Common myeloid progenitor, CD34-positive (primary cell): ENCODE measurements at regions not wholly inside any gene's neighbourhood (a gene's known extent, or its start where the extent isn't known, plus 50 kb on each side); places are given as distances from the start of the nearest gene placed in this dataset.

Experiments
- CTCF ChIA-PET: fragments of 350-600 bp; sonication (Branson Sonifier 250); formaldehyde crosslinking; loops from one replicate; lab custom pipeline; 2021; ENCODE audit warnings: antibody characterized with exemption; lab: Charles Lee
- POLR2A ChIA-PET: fragments of 350-600 bp; sonication (Branson Sonifier 250); formaldehyde crosslinking; loops from one replicate; lab custom pipeline; 2021; ENCODE audit warnings: antibody characterized with exemption; lab: Charles Lee
- DNase-seq, 3 donors: peaks; one replicate each; pipeline versions ENCODE4 v3.0.0 to v3.0.0-alpha.2; 2013
- H3K27ac ChIP-seq, 2 experiments: 1 replicate in 1 of 2; 2 replicates in 1 of 2; pipeline ENCODE4 v1.7.0; 2013; ENCODE audit warnings: inconsistent platforms in 2 of 2, low read length in 2 of 2, mild to moderate bottlenecking in 2 of 2, low read depth in 1 of 2, moderate library complexity in 1 of 2; ENCODE audit not compliant: severe bottlenecking in 2 of 2, insufficient read depth in 1 of 2, poor library complexity in 1 of 2
- H3K27me3 ChIP-seq, 5 experiments: replicated peaks in 2 of 5; 1 replicate in 3 of 5; 2 replicates in 2 of 5; pipeline versions ENCODE4 v1.6.1 to v1.7.0; 2013; ENCODE audit warnings: low read length in 4 of 5, mild to moderate bottlenecking in 2 of 5, moderate library complexity in 2 of 5, inconsistent platforms in 1 of 5; ENCODE audit not compliant: insufficient read depth in 5 of 5, control insufficient read depth in 4 of 5
- H3K36me3 ChIP-seq, 4 experiments: 1 replicate in 2 of 4; 2 replicates in 2 of 4; pipeline versions ENCODE4 v1.6.1 to v1.7.0; 2013; ENCODE audit warnings: low read length in 3 of 4, control low read depth in 1 of 4, mild to moderate bottlenecking in 1 of 4; ENCODE audit not compliant: control insufficient read depth in 4 of 4, insufficient read depth in 4 of 4
- H3K4me1 ChIP-seq, 4 experiments: 1 replicate in 3 of 4; 2 replicates in 1 of 4; pipeline versions ENCODE4 v1.6.1 to v1.7.1; 2013; ENCODE audit warnings: low read length in 3 of 4, mild to moderate bottlenecking in 3 of 4, control low read depth in 1 of 4, inconsistent platforms in 1 of 4, moderate library complexity in 1 of 4; ENCODE audit not compliant: control insufficient read depth in 4 of 4, insufficient read depth in 4 of 4; ENCODE audit errors: control extremely low read depth in 1 of 4
- H3K4me3 ChIP-seq, 7 experiments: 1 replicate in 4 of 7; 2 replicates in 3 of 7; pipeline versions ENCODE4 v1.5.1 to v1.7.0; 2013; ENCODE audit warnings: mild to moderate bottlenecking in 7 of 7, low read length in 6 of 7, moderate library complexity in 6 of 7, inconsistent platforms in 2 of 7, low read depth in 2 of 7, control low read depth in 1 of 7; ENCODE audit not compliant: insufficient read depth in 4 of 7, control insufficient read depth in 1 of 7; ENCODE audit errors: extremely low read depth in 1 of 7
- H3K9me3 ChIP-seq, 5 experiments: 1 replicate in 4 of 5; 2 replicates in 1 of 5; pipeline versions ENCODE4 v1.6.1 to v1.7.1; 2013; ENCODE audit warnings: low read length in 4 of 5, mild to moderate bottlenecking in 2 of 5, inconsistent platforms in 1 of 5, low read depth in 1 of 5, moderate library complexity in 1 of 5; ENCODE audit not compliant: control insufficient read depth in 4 of 5, insufficient read depth in 2 of 5; ENCODE audit errors: control extremely low read depth in 1 of 5
- WGBS: methylation state at CpG from one replicate; pipeline ENCODE4 v1.1.5; 2013; ENCODE audit not compliant: insufficient coverage; 5-methylcytosine and 5-hydroxymethylcytosine counted together

GRCh38 chr6:69593706-69594105, 203.1 kb downstream of the LMBRD1 start:
- Histone ChIP-seq H3K27ac (no peak overlapping the region), H3K36me3 (no peaks in the 10 kb centered on the region), H3K4me3 (no peak overlapping the region), H3K4me1 (no peaks in the 10 kb centered on the region), H3K27me3 (peaks cover 0 to 4% (median 0%) of the 10 kb centered on the region in 5 experiments), H3K9me3 (no peaks in the 10 kb centered on the region)
- DNase-seq = no peak
- no CpG with 5 or more reads among the region's 4 CpGs for WGBS
- ChIA-PET POLR2A (no interaction called here), CTCF (no interaction called here)

GRCh38 chr6:69589626-69590025, 207.2 kb downstream of the LMBRD1 start:
- Histone ChIP-seq H3K4me3 (no peak overlapping the region), H3K27me3 (peaks cover 0 to 4% (median 0%) of the 10 kb centered on the region in 5 experiments), H3K4me1 (peaks cover 7 to 15% (median 9%) of the 10 kb centered on the region in 4 experiments), H3K9me3 (no peaks in the 10 kb centered on the region), H3K27ac (no peak overlapping the region), H3K36me3 (no peaks in the 10 kb centered on the region)
- POLR2A ChIA-PET = no interaction called here
- no peak for DNase-seq
- CTCF ChIA-PET = interaction anchor here (1.6 kb wide), 1 partner anchor 11 kb away, joined by 3 read pairs; no protein-coding TSS in a partner anchor

GRCh38 chr6:69584913-69585729, 211.7 kb downstream of the LMBRD1 start:
- H3K4me3 ChIP-seq = peak overlapping the region in 1 of 7 experiments; percentile 11
- H3K36me3 ChIP-seq = no peaks in the 10 kb centered on the region
- H3K27me3 ChIP-seq = peaks cover 0 to 2% (median 0%) of the 10 kb centered on the region in 5 experiments
- DNase-seq = peak; percentile 40 to 83 (median 83)
- 45% methylated on average over 2 of the region's 9 CpGs for WGBS
- no peaks in the 10 kb centered on the region for H3K9me3 ChIP-seq
- ChIA-PET POLR2A (no interaction called here), CTCF (no interaction called here)
- H3K27ac ChIP-seq = no peak overlapping the region
- H3K4me1 ChIP-seq = peaks cover 11 to 20% (median 12%) of the 10 kb centered on the region in 4 experiments

- H3K9me3 ChIP-seq = no peaks in the 10 kb centered on the region
- no peak overlapping the region for H3K4me3 ChIP-seq
- WGBS = 100% methylated on average over 1 of the region's 2 CpGs
- H3K36me3 ChIP-seq = no peaks in the 10 kb centered on the region
- peaks cover 0 to 2% (median 0%) of the 10 kb centered on the region in 5 experiments for H3K27me3 ChIP-seq
- POLR2A ChIA-PET = no interaction called here
- H3K4me1 ChIP-seq = peaks cover 11 to 20% (median 12%) of the 10 kb centered on the region in 4 experiments
- H3K27ac ChIP-seq = no peak overlapping the region
- no peak for DNase-seq
- CTCF ChIA-PET = no interaction called here
Measured at GRCh38 chr6:69584536-69584912, 212.3 kb downstream of the LMBRD1 start.

- H3K4me3 ChIP-seq = no peak overlapping the region
- H3K4me1 ChIP-seq = peaks cover 11 to 20% (median 12%) of the 10 kb centered on the region in 4 experiments
- H3K27ac ChIP-seq = no peak overlapping the region
- 100% methylated on average over 2 of the region's 4 CpGs for WGBS
- H3K9me3 ChIP-seq = no peaks in the 10 kb centered on the region
- POLR2A ChIA-PET = no interaction called here
- CTCF ChIA-PET = no interaction called here
- no peak for DNase-seq
- H3K27me3 ChIP-seq = peaks cover 0 to 2% (median 0%) of the 10 kb centered on the region in 5 experiments
- H3K36me3 ChIP-seq = no peaks in the 10 kb centered on the region
Measured at GRCh38 chr6:69581581-69581980, 215.2 kb downstream of the LMBRD1 start.

GRCh38 chr6:69580706-69581105, 216.1 kb downstream of the LMBRD1 start:
- Histone ChIP-seq H3K36me3 (no peaks in the 10 kb centered on the region), H3K27me3 (peaks cover 0 to 2% (median 0%) of the 10 kb centered on the region in 5 experiments), H3K27ac (no peak overlapping the region), H3K9me3 (no peaks in the 10 kb centered on the region), H3K4me1 (peaks cover 9 to 15% (median 12%) of the 10 kb centered on the region in 4 experiments), H3K4me3 (no peak overlapping the region)
- ChIA-PET CTCF (no interaction called here), POLR2A (no interaction called here)
- DNase-seq = no peak

GRCh38 chr6:69578361-69578890, 218.4 kb downstream of the LMBRD1 start:
- ChIA-PET POLR2A (no interaction called here), CTCF (no interaction called here)
- no peak for DNase-seq
- no peak overlapping the region for H3K27ac ChIP-seq
- no peak overlapping the region for H3K4me3 ChIP-seq
- no peaks in the 10 kb centered on the region for H3K36me3 ChIP-seq
- H3K27me3 ChIP-seq = peaks cover 0 to 2% (median 0%) of the 10 kb centered on the region in 5 experiments
- no peaks in the 10 kb centered on the region for H3K9me3 ChIP-seq
- H3K4me1 ChIP-seq = no peaks in the 10 kb centered on the region
- 60% methylated on average over 1 of the region's 3 CpGs for WGBS
